Neural cell (in vitro differentiated cells): ENCODE measurements at regions not wholly inside any gene's neighbourhood (a gene's known extent, or its start where the extent isn't known, plus 50 kb on each side); places are given as distances from the start of the nearest gene placed in this dataset.

Source experiments
- H2AFZ ChIP-seq: fragments of 200-600, 300-800 bp; sonication (generic), shearing (Covaris generic); 2 replicates; pipeline ENCODE4 v1.6.0; 2014; ENCODE audit warnings: low read depth, mild to moderate bottlenecking, antibody characterized with exemption, low read length, moderate library complexity
- H3F3A ChIP-seq: fragments of 200-600 bp; shearing (Covaris generic); 2 replicates; pipeline ENCODE4 v1.6.1; 2016; ENCODE audit warnings: mild to moderate bottlenecking, moderate library complexity, mixed read lengths, antibody characterized with exemption, low read length; ENCODE audit not compliant: insufficient read depth, poor library complexity, severe bottlenecking
- H3K27ac ChIP-seq: fragments of 200-600, 300-800 bp; sonication (generic), shearing (Covaris generic); 2 replicates; pipeline ENCODE4 v1.5.1; 2014; ENCODE audit warnings: mild to moderate bottlenecking, low read length, moderate library complexity
- H3K27me3 ChIP-seq: fragments of 300-800, 200-600 bp; sonication (generic), shearing (Covaris generic); 2 replicates; pipeline ENCODE4 v1.6.0; 2014; ENCODE audit warnings: mild to moderate bottlenecking, low read depth, low read length, moderate library complexity; ENCODE audit not compliant: insufficient read depth
- H3K36me3 ChIP-seq: fragments of 300-800, 200-600 bp; sonication (generic), shearing (Covaris generic); 2 replicates; pipeline ENCODE4 v1.5.1; 2014; ENCODE audit warnings: mild to moderate bottlenecking, antibody characterized with exemption, low read length, moderate library complexity; ENCODE audit not compliant: insufficient read depth
- H3K4me2 ChIP-seq: fragments of 300-800, 200-600 bp; sonication (generic), shearing (Covaris generic); 2 replicates; pipeline ENCODE4 v1.6.0; 2014; ENCODE audit warnings: mild to moderate bottlenecking, low read length
- H3K4me3 ChIP-seq: fragments of 300-800, 200-600 bp; sonication (generic), shearing (Covaris generic); 2 replicates; pipeline ENCODE4 v1.5.1; 2014; ENCODE audit warnings: mild to moderate bottlenecking, low read length, moderate library complexity
- H3K79me2 ChIP-seq: fragments of 200-600 bp; shearing (Covaris generic); replicated peaks from 2 replicates; pipeline ENCODE4 v1.6.0; 2014; ENCODE audit warnings: mild to moderate bottlenecking, low read length, moderate library complexity; ENCODE audit not compliant: insufficient read depth
- H3K9ac ChIP-seq: fragments of 300-800, 200-600 bp; sonication (generic), shearing (Covaris generic); 2 replicates; pipeline ENCODE4 v1.6.1; 2016; ENCODE audit warnings: mild to moderate bottlenecking, low read length, mixed read lengths
- H3K9me2 ChIP-seq: fragments of 200-600 bp; shearing (Covaris generic); 2 replicates; pipeline ENCODE4 v1.6.1; 2016; ENCODE audit warnings: mild to moderate bottlenecking, low read length, mixed read lengths; ENCODE audit not compliant: insufficient read depth
- H3K9me3 ChIP-seq: fragments of 200-600, 300-800 bp; sonication (generic), shearing (Covaris generic); 2 replicates; pipeline ENCODE4 v1.6.1; 2016; ENCODE audit warnings: mild to moderate bottlenecking, mixed run types, low read length, moderate library complexity, mixed read lengths
- H4K20me1 ChIP-seq: fragments of 200-600 bp; shearing (Covaris generic); 2 replicates; pipeline ENCODE4 v1.6.1; 2016; ENCODE audit warnings: mild to moderate bottlenecking, mixed run types; ENCODE audit not compliant: insufficient read depth
- CTCF ChIP-seq: fragments of 450-650 bp; IDR thresholded peaks from 2 replicates; pipeline ENCODE4 v1.5.1; 2014; ENCODE audit warnings: antibody characterized with exemption, mild to moderate bottlenecking, moderate library complexity; ENCODE audit not compliant: poor library complexity, severe bottlenecking
- EP300 ChIP-seq: fragments of 450-650 bp; conservative IDR thresholded peaks from 2 replicates; pipeline ENCODE4 v1.6.1; 2014; ENCODE audit warnings: antibody characterized with exemption, mild to moderate bottlenecking, moderate library complexity; ENCODE audit not compliant: poor library complexity, severe bottlenecking
- EZH2 ChIP-seq: fragments of 200-600, 300-800 bp; shearing (Covaris generic), sonication (generic); IDR thresholded peaks from 2 replicates; pipeline ENCODE4 v1.6.1; 2014; ENCODE audit warnings: antibody characterized with exemption, low read length, borderline replicate concordance, mild to moderate bottlenecking; ENCODE audit not compliant: insufficient read depth, poor library complexity, severe bottlenecking
- MXI1 ChIP-seq: fragments of 450-650 bp; conservative IDR thresholded peaks from 2 replicates; pipeline ENCODE4 v1.6.1; 2014; ENCODE audit warnings: antibody characterized with exemption, mild to moderate bottlenecking; ENCODE audit not compliant: poor library complexity, severe bottlenecking
- POLR2AphosphoS5 ChIP-seq: IDR thresholded peaks from 2 replicates; pipeline ENCODE4 v1.6.1; 2012
- RAD21 ChIP-seq: fragments of 450-650 bp; conservative IDR thresholded peaks from 2 replicates; pipeline ENCODE4 v1.6.1; 2014; ENCODE audit warnings: antibody characterized with exemption, mild to moderate bottlenecking, moderate library complexity
- REST ChIP-seq: IDR thresholded peaks from 2 replicates; pipeline ENCODE4 v1.6.1; 2012; ENCODE audit warnings: borderline replicate concordance
- SMC3 ChIP-seq: fragments of 450-650 bp; conservative IDR thresholded peaks from 2 replicates; pipeline ENCODE4 v1.6.1; 2014; ENCODE audit warnings: antibody characterized with exemption, mild to moderate bottlenecking, moderate library complexity; ENCODE audit not compliant: poor library complexity
- TAF1 ChIP-seq: IDR thresholded peaks from 2 replicates; pipeline ENCODE4 v1.6.1; 2012; ENCODE audit warnings: low read depth

GRCh38 chrX:63285375-63285774 is 65.8 kb downstream of the SPIN4 start:
- Histone ChIP-seq H4K20me1 (no peaks in the 10 kb centered on the region), H2AFZ (no peak overlapping the region), H3K4me2 (no peak overlapping the region), H3K27me3 (no peaks in the 10 kb centered on the region), H3K4me3 (no peak overlapping the region), H3F3A (no peaks in the 10 kb centered on the region), H3K27ac (no peak overlapping the region), H3K36me3 (no peaks in the 10 kb centered on the region), H3K9ac (no peak overlapping the region), H3K9me2 (no peaks in the 10 kb centered on the region), H3K79me2 (no peaks in the 10 kb centered on the region), H3K9me3 (no peaks in the 10 kb centered on the region)
- TF ChIP-seq EZH2 (no peak), MXI1 (no peak), RAD21 (no peak), POLR2AphosphoS5 (no peak), TAF1 (no peak), CTCF (no peak), REST (no peak), SMC3 (no peak), EP300 (no peak)

- H3K79me2 ChIP-seq, result no peaks in the 10 kb centered on the region
- H3K9me3 ChIP-seq, result no peaks in the 10 kb centered on the region
- no peak overlapping the region for H3K4me2 ChIP-seq
- no peaks in the 10 kb centered on the region for H3F3A ChIP-seq
- no peak overlapping the region for H3K27ac ChIP-seq
- H3K9ac ChIP-seq, result no peak overlapping the region
- H3K4me3 ChIP-seq, result no peak overlapping the region
- no peaks in the 10 kb centered on the region for H4K20me1 ChIP-seq
- no peaks in the 10 kb centered on the region for H3K9me2 ChIP-seq
- no peak overlapping the region for H2AFZ ChIP-seq
- no peaks in the 10 kb centered on the region for H3K27me3 ChIP-seq
- TF ChIP-seq MXI1 (no peak), REST (no peak), EZH2 (no peak), EP300 (no peak), TAF1 (no peak)
- H3K36me3 ChIP-seq, result no peaks in the 10 kb centered on the region
Measured at GRCh38 chrX:63284659-63285058, 66.5 kb downstream of the SPIN4 start.
